ENCODE measurements at regions not wholly inside any gene's neighbourhood (a gene's known extent, or its start where the extent isn't known, plus 50 kb on each side); places are given as distances from the start of the nearest gene placed in this dataset.

- Histone ChIP-seq H3K27me3 (ENCODE audit: control insufficient read depth in 1 of 2, insufficient read depth in 2 of 2, low read length in 2 of 2) (no peaks in the 10 kb centered on the region), H3K4me3 (ENCODE audit: low read length) (no peak overlapping the region), H3K36me3 (ENCODE audit: insufficient read depth, low read length) (no peaks in the 10 kb centered on the region), H3K9me3 (ENCODE audit: control insufficient read depth in 1 of 2, insufficient read depth in 1 of 2, low read length in 2 of 2) (no peaks in the 10 kb centered on the region), H3K27ac (ENCODE audit: low read depth in 1 of 2, low read length in 2 of 2) (no peak overlapping the region), H3K4me1 (ENCODE audit: insufficient read depth, low read length) (no peaks in the 10 kb centered on the region)
- Mint-ChIP-seq H3K36me3 (ENCODE audit: low read depth) (no peaks in the 10 kb centered on the region), H3K9me3 (no peaks in the 10 kb centered on the region), H3K4me1 (ENCODE audit: low read depth) (no peaks in the 10 kb centered on the region), H3K4me3 (no peak overlapping the region), H3K27me3 (peaks cover 43% of the 10 kb centered on the region), H3K27ac (no peak overlapping the region)
- CTCF ChIA-PET, result no interaction called here
- intact Hi-C loops (cut with DNase I, micrococcal nuclease), result no loop called here
- DNase-seq, result no peak
- POLR2A ChIA-PET, result no interaction called here
- TF ChIP-seq CTCF (IDR thresholded peaks at IDR 0.05), result no peak
- no peak for ATAC-seq (ENCODE audit: poor library complexity)
Measured at GRCh38 chr18:47484068-47484467, 232.6 kb upstream of the SKOR2 start.

- no peaks in the 10 kb centered on the region for H3K9me3 Mint-ChIP-seq
- Histone ChIP-seq H3K4me1 (ENCODE audit: insufficient read depth, low read length) (no peaks in the 10 kb centered on the region), H3K27me3 (ENCODE audit: control insufficient read depth in 1 of 2, insufficient read depth in 2 of 2, low read length in 2 of 2) (no peaks in the 10 kb centered on the region), H3K4me3 (ENCODE audit: low read length) (no peak overlapping the region), H3K9me3 (ENCODE audit: control insufficient read depth in 1 of 2, insufficient read depth in 1 of 2, low read length in 2 of 2) (no peaks in the 10 kb centered on the region), H3K27ac (ENCODE audit: low read depth in 1 of 2, low read length in 2 of 2) (no peak overlapping the region), H3K36me3 (ENCODE audit: insufficient read depth, low read length) (no peaks in the 10 kb centered on the region)
- TF ChIP-seq CTCF (IDR thresholded peaks at IDR 0.05), result no peak
- intact Hi-C loops (cut with DNase I, micrococcal nuclease), result no loop called here
- ChIA-PET CTCF (no interaction called here), POLR2A (no interaction called here)
- DNase-seq (no peak), ATAC-seq (ENCODE audit: poor library complexity) (no peak)
- peaks cover 30% of the 10 kb centered on the region for H3K27me3 Mint-ChIP-seq
- H3K4me1 Mint-ChIP-seq (ENCODE audit: low read depth), result no peaks in the 10 kb centered on the region
- no peak overlapping the region for H3K4me3 Mint-ChIP-seq
- H3K36me3 Mint-ChIP-seq (ENCODE audit: low read depth), result no peaks in the 10 kb centered on the region
- no peak overlapping the region for H3K27ac Mint-ChIP-seq
Measured at GRCh38 chr18:47480166-47480565, 228.7 kb upstream of the SKOR2 start.

GRCh38 chr18:47471784-47472183 is 220.3 kb upstream of the SKOR2 start:
- Histone ChIP-seq H3K27me3 (ENCODE audit: control insufficient read depth in 1 of 2, insufficient read depth in 2 of 2, low read length in 2 of 2) (peaks cover 0 to 2% of the 10 kb centered on the region in 2 experiments), H3K27ac (ENCODE audit: low read depth in 1 of 2, low read length in 2 of 2) (no peak overlapping the region), H3K4me3 (ENCODE audit: low read length) (no peak overlapping the region), H3K9me3 (ENCODE audit: control insufficient read depth in 1 of 2, insufficient read depth in 1 of 2, low read length in 2 of 2) (no peaks in the 10 kb centered on the region), H3K4me1 (ENCODE audit: insufficient read depth, low read length) (no peaks in the 10 kb centered on the region), H3K36me3 (ENCODE audit: insufficient read depth, low read length) (no peaks in the 10 kb centered on the region)
- H3K4me3 Mint-ChIP-seq, result no peak overlapping the region
- no peak overlapping the region for H3K27ac Mint-ChIP-seq
- DNase-seq, result no peak
- no peak for ATAC-seq (ENCODE audit: poor library complexity)
- no peaks in the 10 kb centered on the region for H3K4me1 Mint-ChIP-seq (ENCODE audit: low read depth)
- H3K36me3 Mint-ChIP-seq (ENCODE audit: low read depth), result no peaks in the 10 kb centered on the region
- POLR2A ChIA-PET, result no interaction called here
- CTCF ChIA-PET, result no interaction called here
- H3K27me3 Mint-ChIP-seq, result no peaks in the 10 kb centered on the region
- no peak for TF ChIP-seq CTCF (IDR thresholded peaks at IDR 0.05)
- intact Hi-C loops (cut with DNase I, micrococcal nuclease), result no loop called here
- H3K9me3 Mint-ChIP-seq, result no peaks in the 10 kb centered on the region
